GM23248 (cell line): ENCODE measurements at regions not wholly inside any gene's neighbourhood (a gene's known extent, or its start where the extent isn't known, plus 50 kb on each side); places are given as distances from the start of the nearest gene placed in this dataset.

ENCODE experiments used
- DNase-seq: peaks from one replicate; pipeline ENCODE4 v3.0.0-alpha.2; 2015
- H2AFZ ChIP-seq: fragments of 200-600 bp; sonication (generic); 2 replicates; pipeline ENCODE4 v1.6.1; 2016; ENCODE audit warnings: antibody characterized with exemption
- H3F3A ChIP-seq: fragments of 200-600 bp; sonication (generic); 2 replicates; pipeline ENCODE4 v1.6.1; 2016; ENCODE audit warnings: mild to moderate bottlenecking, antibody characterized with exemption, mixed run types; ENCODE audit not compliant: insufficient read depth
- H3K27ac ChIP-seq: fragments of 200-600 bp; sonication (generic); 2 replicates; pipeline ENCODE4 v1.5.1; 2016; ENCODE audit warnings: mild to moderate bottlenecking
- H3K27me3 ChIP-seq: fragments of 200-600 bp; sonication (generic); replicated peaks from 2 replicates; pipeline ENCODE4 v1.6.1; 2016; ENCODE audit warnings: mild to moderate bottlenecking; ENCODE audit not compliant: insufficient read depth
- H3K36me3 ChIP-seq: fragments of 200-600 bp; sonication (generic); 2 replicates; pipeline ENCODE4 v1.6.1; 2016; ENCODE audit warnings: low read depth, mild to moderate bottlenecking
- H3K4me1 ChIP-seq: fragments of 200-600 bp; sonication (generic); 2 replicates; pipeline ENCODE4 v1.6.1; 2016; ENCODE audit warnings: mild to moderate bottlenecking; ENCODE audit not compliant: insufficient read depth
- H3K4me2 ChIP-seq: fragments of 200-600 bp; sonication (generic); one replicate; pipeline ENCODE4 v1.6.1; 2016; ENCODE audit warnings: mild to moderate bottlenecking; ENCODE audit not compliant: unreplicated experiment
- H3K4me3 ChIP-seq: fragments of 200-600 bp; sonication (generic); 2 replicates; pipeline ENCODE4 v1.5.1; 2016; ENCODE audit warnings: mild to moderate bottlenecking
- H3K79me2 ChIP-seq: fragments of 200-600 bp; sonication (generic); 2 replicates; pipeline ENCODE4 v1.6.1; 2016; ENCODE audit warnings: mild to moderate bottlenecking; ENCODE audit not compliant: insufficient read depth
- H3K9ac ChIP-seq: fragments of 200-600 bp; sonication (generic); 2 replicates; pipeline ENCODE4 v1.6.1; 2016; ENCODE audit warnings: mild to moderate bottlenecking
- H3K9me2 ChIP-seq: fragments of 200-600 bp; sonication (generic); 2 replicates; pipeline ENCODE4 v1.6.1; 2016; ENCODE audit warnings: mixed run types, mild to moderate bottlenecking, moderate library complexity; ENCODE audit not compliant: insufficient read depth
- H3K9me3 ChIP-seq: fragments of 200-600 bp; sonication (generic); one replicate; pipeline ENCODE4 v1.6.1; 2017; ENCODE audit warnings: low read depth
- H4K20me1 ChIP-seq: fragments of 200-600 bp; sonication (generic); 2 replicates; pipeline ENCODE4 v1.6.0; 2016; ENCODE audit not compliant: insufficient read depth
- EZH2 ChIP-seq: fragments of 200-600 bp; sonication (generic); IDR thresholded peaks from 2 replicates; pipeline ENCODE4 v1.6.1; 2018; ENCODE audit warnings: antibody characterized with exemption, mild to moderate bottlenecking; ENCODE audit not compliant: insufficient read depth, poor library complexity, severe bottlenecking
- EZH2phosphoT487 ChIP-seq: fragments of 200-600 bp; sonication (generic); IDR thresholded peaks from 2 replicates; pipeline ENCODE4 v1.6.1; 2018; ENCODE audit warnings: antibody characterized with exemption, moderate library complexity, mild to moderate bottlenecking, low read depth; ENCODE audit not compliant: insufficient read depth
- WGBS, 2 experiments: methylation state at CpG; one replicate each; pipeline ENCODE4 v1.1.6; 2015 to 2017; ENCODE audit warnings: low lambda C conversion rate in 2 of 2, low coverage in 1 of 2; ENCODE audit errors: missing lambda C conversion rate in 2 of 2; 5-methylcytosine and 5-hydroxymethylcytosine counted together
- in situ Hi-C: fragments of 300-500 bp; cut with MboI; formaldehyde crosslinking; loops from 2 replicates; pipeline ENCODE4 v1.15.0; 2020

DNA sequence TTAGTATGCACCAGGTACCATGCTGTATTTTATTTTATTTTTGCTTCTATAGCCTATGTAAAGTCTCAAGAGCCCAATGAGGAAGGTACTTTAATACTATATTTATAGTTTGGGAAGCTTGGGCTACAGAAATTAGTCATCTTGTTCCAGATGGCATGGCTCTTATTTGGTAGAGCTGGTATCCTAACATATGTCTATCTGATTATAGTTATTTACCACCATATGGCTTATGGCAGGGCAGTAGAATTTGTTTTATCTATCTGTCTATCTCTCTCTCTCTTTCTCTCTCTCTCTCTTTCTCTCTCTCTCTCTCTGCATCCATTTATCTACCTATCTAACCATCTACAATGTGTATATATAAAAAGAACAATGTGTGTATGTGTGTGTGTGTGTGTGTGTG, 1293.7 kb upstream of the SLC39A10 start:
- Histone ChIP-seq H3K4me1 (no peaks in the 10 kb centered on the region), H3K36me3 (no peaks in the 10 kb centered on the region), H3K4me3 (no peak overlapping the region), H4K20me1 (no peaks in the 10 kb centered on the region), H3K9ac (no peak overlapping the region), H3K79me2 (no peaks in the 10 kb centered on the region), H3K9me3 (peaks cover 7% of the 10 kb centered on the region), H2AFZ (no peak overlapping the region), H3K9me2 (no peaks in the 10 kb centered on the region), H3K27ac (no peak overlapping the region), H3K4me2 (no peak overlapping the region), H3F3A (no peaks in the 10 kb centered on the region), H3K27me3 (no peaks in the 10 kb centered on the region)
- TF ChIP-seq EZH2phosphoT487, result no peak
- no peak for TF ChIP-seq EZH2
- in situ Hi-C loops, result no loop called here
- DNase-seq, result no peak

- Histone ChIP-seq H3K9me3 (no peaks in the 10 kb centered on the region), H3K9me2 (no peaks in the 10 kb centered on the region), H3F3A (no peaks in the 10 kb centered on the region), H2AFZ (no peak overlapping the region), H3K9ac (no peak overlapping the region), H3K27me3 (no peaks in the 10 kb centered on the region), H3K36me3 (no peaks in the 10 kb centered on the region), H3K79me2 (no peaks in the 10 kb centered on the region), H3K4me1 (no peaks in the 10 kb centered on the region), H3K4me3 (no peak overlapping the region), H3K4me2 (no peak overlapping the region), H3K27ac (no peak overlapping the region), H4K20me1 (no peaks in the 10 kb centered on the region)
- TF ChIP-seq EZH2phosphoT487, result no peak
- TF ChIP-seq EZH2, result no peak
- DNase-seq, result no peak
- in situ Hi-C loops, result no loop called here
- 0 to 6% methylated on average over 1 of the region's 1 CpG for WGBS, 2 experiments
Measured at GRCh38 chr2:194352505-194352904, 1304.5 kb upstream of the SLC39A10 start.

DNA sequence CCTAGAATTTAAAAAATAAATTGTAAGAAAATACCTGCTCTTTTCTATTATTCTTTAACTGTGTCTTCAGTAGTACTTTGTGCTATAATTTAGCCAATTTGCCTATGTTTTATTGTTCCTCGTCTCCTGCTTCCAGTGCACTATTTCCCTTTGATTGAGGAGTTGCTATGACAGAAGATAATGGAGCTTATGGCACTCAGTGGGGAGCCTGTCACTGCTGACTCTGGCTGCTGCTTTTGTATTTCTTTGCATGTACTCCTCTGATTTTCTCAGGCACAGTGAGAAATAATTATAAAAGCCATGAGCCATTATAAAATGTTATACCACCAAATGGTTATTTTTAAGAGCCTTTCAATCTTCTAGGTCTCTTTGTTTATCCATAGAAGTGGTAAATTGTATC, 1310.8 kb upstream of the SLC39A10 start:
- no peak overlapping the region for H2AFZ ChIP-seq
- H3K4me2 ChIP-seq, result no peak overlapping the region
- H3K9me3 ChIP-seq, result no peaks in the 10 kb centered on the region
- no peaks in the 10 kb centered on the region for H3K9me2 ChIP-seq
- WGBS, 2 experiments, result 0 to 5% methylated on average over 1 of the region's 1 CpG
- no peak for DNase-seq
- H3K4me1 ChIP-seq, result no peaks in the 10 kb centered on the region
- no peak overlapping the region for H3K9ac ChIP-seq
- TF ChIP-seq EZH2, result no peak
- no peak for TF ChIP-seq EZH2phosphoT487
- no peaks in the 10 kb centered on the region for H3K79me2 ChIP-seq
- in situ Hi-C loops, result no loop called here
- no peak overlapping the region for H3K27ac ChIP-seq
- no peaks in the 10 kb centered on the region for H3K27me3 ChIP-seq
- no peaks in the 10 kb centered on the region for H3K36me3 ChIP-seq
- H3K4me3 ChIP-seq, result no peak overlapping the region
- no peaks in the 10 kb centered on the region for H4K20me1 ChIP-seq
- H3F3A ChIP-seq, result no peaks in the 10 kb centered on the region

- no peak overlapping the region for H3K27ac ChIP-seq
- no peak overlapping the region for H3K4me3 ChIP-seq
- no peaks in the 10 kb centered on the region for H3K4me1 ChIP-seq
- H2AFZ ChIP-seq, result no peak overlapping the region
- no peaks in the 10 kb centered on the region for H3K27me3 ChIP-seq
- WGBS, 2 experiments, result 16 to 18% methylated on average over 2 of the region's 2 CpGs
- no peak overlapping the region for H3K9ac ChIP-seq
- no peak overlapping the region for H3K4me2 ChIP-seq
- no peaks in the 10 kb centered on the region for H3F3A ChIP-seq
- no peaks in the 10 kb centered on the region for H3K36me3 ChIP-seq
- no peak for TF ChIP-seq EZH2phosphoT487
- no peak for TF ChIP-seq EZH2
- no peaks in the 10 kb centered on the region for H4K20me1 ChIP-seq
- no peak for DNase-seq
- H3K79me2 ChIP-seq, result no peaks in the 10 kb centered on the region
- H3K9me2 ChIP-seq, result no peaks in the 10 kb centered on the region
- in situ Hi-C loops, result no loop called here
- H3K9me3 ChIP-seq, result no peaks in the 10 kb centered on the region
Measured at GRCh38 chr2:194345347-194345746, 1311.7 kb upstream of the SLC39A10 start.

GRCh38 chr2:194343167-194343566, 1313.9 kb upstream of the SLC39A10 start:
- Histone ChIP-seq H3K9me2 (no peaks in the 10 kb centered on the region), H3K27me3 (no peaks in the 10 kb centered on the region), H3K4me1 (no peaks in the 10 kb centered on the region), H3K27ac (no peak overlapping the region), H3K9ac (no peak overlapping the region), H3K36me3 (no peaks in the 10 kb centered on the region), H3K4me3 (no peak overlapping the region), H3F3A (no peaks in the 10 kb centered on the region), H3K79me2 (no peaks in the 10 kb centered on the region), H4K20me1 (no peaks in the 10 kb centered on the region), H3K4me2 (no peak overlapping the region), H2AFZ (no peak overlapping the region), H3K9me3 (no peaks in the 10 kb centered on the region)
- WGBS, 2 experiments, result 31 to 42% methylated on average over 3 of the region's 3 CpGs
- TF ChIP-seq EZH2, result no peak
- TF ChIP-seq EZH2phosphoT487, result no peak
- DNase-seq, result no peak
- in situ Hi-C loops, result no loop called here
